ENCODE measurements at regions not wholly inside any gene's neighbourhood (a gene's known extent, or its start where the extent isn't known, plus 50 kb on each side); places are given as distances from the start of the nearest gene placed in this dataset.

DNA sequence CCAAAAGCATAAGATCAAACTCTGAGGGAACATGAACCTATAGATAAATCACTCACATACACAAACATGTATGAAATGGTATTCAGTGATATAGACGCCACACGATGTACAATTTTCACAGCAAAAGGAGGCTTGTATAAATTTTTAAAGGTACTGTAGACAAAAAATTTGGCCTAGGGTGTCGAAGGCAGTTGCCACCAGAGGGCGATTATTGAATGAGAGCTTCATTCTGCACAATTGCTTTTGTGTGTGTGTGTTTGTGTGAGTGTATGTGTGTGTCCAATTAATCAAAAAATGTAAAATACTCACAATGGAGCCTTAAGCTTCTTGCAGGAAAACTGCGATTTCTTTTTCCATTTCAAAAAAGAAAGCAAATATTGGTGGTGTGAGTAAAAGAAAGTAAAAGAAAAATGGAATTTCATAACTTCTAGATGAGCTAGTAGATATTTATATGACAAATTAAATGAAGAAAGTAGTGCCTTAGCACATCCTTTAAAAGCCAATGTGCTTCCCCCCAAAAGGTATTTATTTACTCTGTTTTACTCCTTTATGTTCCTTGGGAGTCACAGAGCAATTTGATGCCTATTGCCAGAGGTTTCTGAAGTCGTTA is 800.1 kb downstream of the SATB2 start:
- in situ Hi-C loops (cut with MboI; ENCODE audit: low sequenced_read_pairs): no loop called here
- H3K36me3 ChIP-seq (replicated peaks): no peaks in the 10 kb centered on the region
- H3K4me1 ChIP-seq: no peaks in the 10 kb centered on the region
- H3K4me3 ChIP-seq: no peak overlapping the region
- peaks cover 3% of the 10 kb centered on the region; the same call in 1 of the 2 replicates for H3K27me3 ChIP-seq (ENCODE audit: low read depth)
- DNase-seq (ENCODE audit: low spot score in 2 of 2): peak; percentile 15 to 32
- H3K9me3 ChIP-seq: no peaks in the 10 kb centered on the region

DNA sequence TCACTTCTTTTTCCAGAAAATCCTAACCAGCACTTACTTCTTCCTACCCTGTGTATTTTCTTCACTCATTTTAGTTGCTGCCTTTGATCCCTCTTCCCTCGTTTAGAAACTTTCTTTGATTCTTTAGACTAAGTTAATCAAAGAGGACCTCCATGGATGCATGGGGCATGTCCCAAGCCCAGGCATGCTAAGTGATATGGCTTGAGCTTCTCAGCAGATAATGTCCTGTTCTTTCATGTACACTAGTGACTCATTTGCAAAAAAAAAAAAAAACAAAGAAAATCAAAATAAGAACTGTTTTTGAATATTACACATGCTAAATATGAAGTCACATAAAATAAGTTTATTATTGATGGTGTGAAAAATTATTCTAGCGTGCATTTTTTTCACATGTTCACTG is 800.9 kb downstream of the SATB2 start:
- in situ Hi-C loops (cut with MboI; ENCODE audit: low sequenced_read_pairs): no loop called here
- Histone ChIP-seq H3K4me3 (no peak overlapping the region), H3K9me3 (no peaks in the 10 kb centered on the region), H3K36me3 (replicated peaks) (no peaks in the 10 kb centered on the region), H3K27me3 (ENCODE audit: low read depth) (peaks cover 3% of the 10 kb centered on the region; the same call in 1 of the 2 replicates), H3K4me1 (no peaks in the 10 kb centered on the region)
- no peak for DNase-seq (ENCODE audit: low spot score in 2 of 2)

DNA sequence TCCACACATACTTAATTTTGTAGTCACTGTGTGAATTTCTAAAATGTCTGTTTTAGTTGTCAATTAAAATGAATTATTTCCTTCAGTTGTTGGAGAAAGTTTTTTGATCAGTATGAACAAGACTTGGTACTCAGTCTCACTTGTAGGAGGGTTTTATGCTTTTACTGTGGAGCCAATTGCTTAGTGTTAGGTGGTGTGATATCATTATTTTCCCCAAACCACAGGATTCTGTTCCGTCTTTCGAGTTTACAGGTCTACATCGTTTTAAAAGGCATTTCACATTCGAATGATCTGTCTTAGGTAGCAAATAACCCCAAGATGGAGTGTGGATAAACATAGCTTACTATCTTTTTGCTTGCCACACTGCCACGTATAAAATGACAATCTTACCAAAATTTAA is 803.1 kb downstream of the SATB2 start:
- Histone ChIP-seq H3K27me3 (ENCODE audit: low read depth) (peaks cover 3% of the 10 kb centered on the region; the same call in 1 of the 2 replicates), H3K9me3 (no peaks in the 10 kb centered on the region), H3K4me1 (no peaks in the 10 kb centered on the region), H3K4me3 (no peak overlapping the region), H3K36me3 (replicated peaks) (no peaks in the 10 kb centered on the region)
- DNase-seq (ENCODE audit: low spot score in 2 of 2): no peak
- in situ Hi-C loops (cut with MboI; ENCODE audit: low sequenced_read_pairs): no loop called here

GRCh38 chr2:198653311-198653710 is 804.4 kb downstream of the SATB2 start:
- H3K4me1 ChIP-seq: no peaks in the 10 kb centered on the region
- no peaks in the 10 kb centered on the region for H3K36me3 ChIP-seq (replicated peaks)
- no peak for DNase-seq (ENCODE audit: low spot score in 2 of 2)
- H3K27me3 ChIP-seq (ENCODE audit: low read depth): peaks cover 3% of the 10 kb centered on the region; the same call in 1 of the 2 replicates
- no peak overlapping the region for H3K4me3 ChIP-seq
- in situ Hi-C loops (cut with MboI; ENCODE audit: low sequenced_read_pairs): no loop called here
- no peaks in the 10 kb centered on the region for H3K9me3 ChIP-seq

GRCh38 chr2:198652461-198652860 is 805.3 kb downstream of the SATB2 start:
- Histone ChIP-seq H3K9me3 (no peaks in the 10 kb centered on the region), H3K4me1 (no peaks in the 10 kb centered on the region), H3K27me3 (ENCODE audit: low read depth) (peaks cover 3% of the 10 kb centered on the region; the same call in 1 of the 2 replicates), H3K4me3 (no peak overlapping the region), H3K36me3 (replicated peaks) (no peaks in the 10 kb centered on the region)
- DNase-seq (ENCODE audit: low spot score in 2 of 2): no peak
- in situ Hi-C loops (cut with MboI; ENCODE audit: low sequenced_read_pairs): no loop called here

DNA sequence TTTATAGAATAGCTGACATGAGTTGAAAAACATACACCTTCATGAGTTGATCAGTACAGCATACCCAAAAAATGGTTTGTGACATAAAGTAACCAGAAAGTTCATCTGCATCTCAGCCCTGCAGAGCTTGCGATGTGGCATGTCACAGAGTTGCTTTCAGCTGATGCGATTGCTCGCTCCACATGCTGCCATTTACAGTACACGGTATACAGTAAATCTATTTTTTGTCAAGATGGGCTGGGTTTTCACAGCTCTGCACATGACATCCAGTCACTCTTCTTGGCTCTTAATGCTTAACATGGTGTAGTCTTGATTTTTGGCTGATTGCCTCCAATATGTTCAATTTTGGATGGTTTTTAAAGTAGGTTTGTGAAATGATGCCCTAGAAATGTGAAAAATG is 811.9 kb downstream of the SATB2 start:
- Histone ChIP-seq H3K27me3 (ENCODE audit: low read depth) (no peaks in the 10 kb centered on the region), H3K36me3 (replicated peaks) (no peaks in the 10 kb centered on the region), H3K9me3 (no peaks in the 10 kb centered on the region), H3K4me1 (no peaks in the 10 kb centered on the region), H3K4me3 (no peak overlapping the region)
- DNase-seq (ENCODE audit: low spot score in 2 of 2): no peak
- in situ Hi-C loops (cut with MboI; ENCODE audit: low sequenced_read_pairs): no loop called here

- no peak for DNase-seq (ENCODE audit: low spot score in 2 of 2)
- Histone ChIP-seq H3K27me3 (ENCODE audit: low read depth) (no peaks in the 10 kb centered on the region), H3K36me3 (replicated peaks) (no peaks in the 10 kb centered on the region), H3K4me3 (no peak overlapping the region), H3K4me1 (no peaks in the 10 kb centered on the region), H3K9me3 (no peaks in the 10 kb centered on the region)
- in situ Hi-C loops (cut with MboI; ENCODE audit: low sequenced_read_pairs): no loop called here
Observed at GRCh38 chr2:198641161-198641560, 816.6 kb downstream of the SATB2 start.

- DNase-seq (ENCODE audit: low spot score in 2 of 2): no peak
- H3K4me1 ChIP-seq: no peaks in the 10 kb centered on the region
- no peaks in the 10 kb centered on the region for H3K36me3 ChIP-seq (replicated peaks)
- H3K9me3 ChIP-seq: no peaks in the 10 kb centered on the region
- no peak overlapping the region for H3K4me3 ChIP-seq
- no peaks in the 10 kb centered on the region for H3K27me3 ChIP-seq (ENCODE audit: low read depth)
- in situ Hi-C loops (cut with MboI; ENCODE audit: low sequenced_read_pairs): no loop called here
Observed at GRCh38 chr2:198640463-198640862, 817.3 kb downstream of the SATB2 start.

DNA sequence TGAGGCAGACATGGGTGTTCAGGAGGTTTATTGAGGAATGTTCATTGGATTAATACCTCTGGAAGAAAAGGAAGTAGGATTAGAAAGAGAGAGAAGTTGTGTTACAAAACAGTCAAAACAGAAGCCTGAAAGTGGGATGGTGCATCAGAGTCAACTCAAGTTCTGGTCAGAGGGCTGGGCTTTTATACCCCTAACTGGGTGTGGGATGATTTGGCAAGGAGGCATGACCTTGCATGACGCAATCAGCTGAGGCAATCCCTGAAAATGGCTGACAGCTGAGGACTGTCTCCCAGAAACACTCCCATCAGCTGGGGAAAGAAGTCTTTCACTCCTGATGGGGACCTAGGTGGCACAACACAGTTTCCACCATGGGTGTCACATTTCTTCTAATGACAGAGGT is 818.2 kb downstream of the SATB2 start:
- H3K9me3 ChIP-seq: no peaks in the 10 kb centered on the region
- no peaks in the 10 kb centered on the region for H3K4me1 ChIP-seq
- in situ Hi-C loops (cut with MboI; ENCODE audit: low sequenced_read_pairs): no loop called here
- no peak for DNase-seq (ENCODE audit: low spot score in 2 of 2)
- H3K36me3 ChIP-seq (replicated peaks): no peaks in the 10 kb centered on the region
- no peak overlapping the region for H3K4me3 ChIP-seq
- H3K27me3 ChIP-seq (ENCODE audit: low read depth): no peaks in the 10 kb centered on the region

DNA sequence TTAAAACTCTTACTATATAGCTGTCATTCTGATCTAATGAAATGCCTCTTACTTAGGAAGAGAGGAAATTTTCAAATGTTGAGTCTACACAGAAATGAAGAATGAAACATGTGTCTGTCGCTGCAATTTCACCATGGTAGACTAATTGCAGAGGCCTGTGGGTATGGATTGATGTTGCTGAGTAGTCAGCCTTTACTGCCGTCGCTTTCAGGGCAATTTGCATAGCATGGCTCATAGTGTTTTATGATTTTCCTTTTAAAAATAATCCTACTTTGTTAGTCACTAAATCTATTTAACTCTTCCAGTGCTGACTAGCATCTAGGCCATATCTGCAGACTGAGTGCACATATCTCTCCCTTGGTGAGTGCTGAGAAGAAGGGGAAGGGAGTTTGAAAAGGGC is 819.2 kb downstream of the SATB2 start:
- no peaks in the 10 kb centered on the region for H3K36me3 ChIP-seq (replicated peaks)
- DNase-seq (ENCODE audit: low spot score in 2 of 2): no peak
- H3K9me3 ChIP-seq: no peaks in the 10 kb centered on the region
- in situ Hi-C loops (cut with MboI; ENCODE audit: low sequenced_read_pairs): no loop called here
- no peaks in the 10 kb centered on the region for H3K27me3 ChIP-seq (ENCODE audit: low read depth)
- no peak overlapping the region for H3K4me3 ChIP-seq
- H3K4me1 ChIP-seq: no peaks in the 10 kb centered on the region

DNA sequence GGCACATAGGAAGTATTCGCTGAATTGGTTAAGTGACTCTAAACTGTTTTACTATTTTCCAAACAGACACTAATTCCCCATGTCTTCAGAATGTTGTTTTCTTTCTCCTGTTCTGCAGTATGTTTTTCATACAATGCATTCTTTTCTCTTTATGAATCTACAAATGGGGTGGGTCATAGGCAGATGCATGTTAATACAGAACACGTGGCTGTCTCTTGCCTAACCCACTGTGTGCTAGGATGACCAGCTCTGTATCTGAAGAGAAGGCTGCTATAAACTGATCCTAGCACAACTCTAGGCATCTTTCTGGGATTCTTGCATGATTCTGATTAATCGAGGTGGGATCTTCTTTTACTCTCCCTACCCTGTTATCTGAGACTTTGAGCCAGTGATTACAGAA is 826.0 kb downstream of the PLCL1 start:
- no peaks in the 10 kb centered on the region; the same call in 1 of the 2 replicates for H3K27me3 ChIP-seq (ENCODE audit: low read depth)
- H3K4me1 ChIP-seq: no peaks in the 10 kb centered on the region
- in situ Hi-C loops (cut with MboI; ENCODE audit: low sequenced_read_pairs): no loop called here
- no peak overlapping the region for H3K4me3 ChIP-seq
- no peaks in the 10 kb centered on the region for H3K9me3 ChIP-seq
- no peaks in the 10 kb centered on the region for H3K36me3 ChIP-seq (replicated peaks)
- no peak for DNase-seq (ENCODE audit: low spot score in 2 of 2)

DNA sequence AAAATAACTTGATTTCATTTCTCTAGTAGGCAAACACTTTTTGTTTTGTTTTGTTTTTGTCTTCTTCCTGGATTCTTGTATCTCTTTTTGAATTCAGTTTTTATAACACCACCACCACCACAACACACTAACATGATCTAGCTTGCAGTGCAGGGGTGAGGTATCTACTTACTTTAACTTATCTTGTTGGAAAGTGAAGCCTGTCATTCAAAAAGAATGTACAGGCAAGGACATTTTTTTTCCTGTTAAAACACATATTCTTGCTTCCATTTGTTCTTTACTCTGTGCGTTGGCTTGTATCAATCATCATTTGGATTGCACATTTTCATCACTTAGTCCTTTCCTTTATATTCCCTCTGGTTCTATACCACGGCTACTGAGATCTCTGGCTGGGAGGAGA is 824.2 kb downstream of the PLCL1 start:
- Histone ChIP-seq H3K4me3 (no peak overlapping the region), H3K4me1 (no peaks in the 10 kb centered on the region), H3K36me3 (replicated peaks) (no peaks in the 10 kb centered on the region), H3K27me3 (ENCODE audit: low read depth) (no peaks in the 10 kb centered on the region; the same call in 1 of the 2 replicates), H3K9me3 (no peaks in the 10 kb centered on the region)
- in situ Hi-C loops (cut with MboI; ENCODE audit: low sequenced_read_pairs): no loop called here
- no peak for DNase-seq (ENCODE audit: low spot score in 2 of 2)

DNA sequence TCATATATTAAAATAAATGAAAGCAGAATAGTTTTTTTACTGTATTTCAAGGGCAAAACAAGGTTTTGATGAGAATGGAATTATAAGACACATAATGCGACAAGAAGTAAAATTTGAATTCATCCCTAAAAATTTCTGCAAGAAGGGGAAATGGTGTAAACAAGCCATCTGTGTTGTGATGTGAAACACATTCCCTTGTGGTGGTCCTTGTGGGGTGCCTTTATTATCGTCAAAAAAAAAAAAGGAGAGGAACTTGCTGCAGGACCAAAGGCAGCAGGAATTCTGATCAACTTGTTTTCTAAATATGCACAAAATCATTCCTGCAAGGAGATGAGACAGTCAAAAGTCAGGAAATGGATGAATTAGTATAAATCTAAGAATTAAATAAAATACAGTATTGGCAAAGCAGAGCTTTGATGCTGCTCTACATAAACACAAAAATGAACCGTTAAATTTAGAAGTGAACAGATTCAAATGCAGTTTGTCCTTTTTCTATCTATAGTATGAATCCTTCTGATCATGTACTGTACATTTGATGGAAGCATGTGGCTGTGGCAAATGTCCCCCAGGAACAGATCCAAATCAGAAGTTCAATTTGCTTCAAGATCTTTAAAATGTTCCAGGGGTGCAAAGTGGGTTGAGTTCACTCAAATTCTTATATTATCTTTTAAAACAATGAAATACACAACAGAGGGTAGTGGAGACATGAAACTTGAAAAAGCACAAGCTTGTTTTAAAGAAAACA is 818.8 kb downstream of the PLCL1 start:
- Histone ChIP-seq H3K4me3 (no peak overlapping the region), H3K27me3 (ENCODE audit: low read depth) (no peaks in the 10 kb centered on the region), H3K9me3 (no peaks in the 10 kb centered on the region), H3K4me1 (no peaks in the 10 kb centered on the region), H3K36me3 (replicated peaks) (no peaks in the 10 kb centered on the region)
- DNase-seq (ENCODE audit: low spot score in 2 of 2): no peak
- in situ Hi-C loops (cut with MboI; ENCODE audit: low sequenced_read_pairs): no loop called here

DNA sequence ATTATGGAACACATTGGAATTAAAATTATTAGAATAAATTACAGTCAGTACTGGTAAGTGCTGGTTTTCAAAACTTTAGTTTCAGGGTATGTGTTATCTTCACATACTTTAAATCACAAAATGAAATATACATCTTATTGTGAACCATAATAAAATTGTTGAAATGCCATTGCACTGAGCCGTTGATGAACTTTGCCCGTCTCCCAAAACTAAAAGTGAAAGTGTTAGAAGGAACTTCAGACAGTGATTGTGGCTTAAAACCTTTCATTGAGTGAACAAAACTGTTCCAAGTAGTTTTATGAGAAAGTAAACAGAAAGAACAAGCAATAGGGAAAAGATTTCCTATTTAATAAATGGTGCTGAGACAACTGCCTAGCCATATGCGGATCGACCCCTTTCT is 811.6 kb downstream of the PLCL1 start:
- H3K27me3 ChIP-seq (ENCODE audit: low read depth): no peaks in the 10 kb centered on the region
- H3K9me3 ChIP-seq: no peaks in the 10 kb centered on the region
- no peak overlapping the region for H3K4me3 ChIP-seq
- H3K36me3 ChIP-seq (replicated peaks): no peaks in the 10 kb centered on the region
- in situ Hi-C loops (cut with MboI; ENCODE audit: low sequenced_read_pairs): no loop called here
- no peaks in the 10 kb centered on the region for H3K4me1 ChIP-seq
- no peak for DNase-seq (ENCODE audit: low spot score in 2 of 2)
